ENCODE measurements at regions not wholly inside any gene's neighbourhood (a gene's known extent, or its start where the extent isn't known, plus 50 kb on each side); places are given as distances from the start of the nearest gene placed in this dataset.

GRCh38 chr4:152009983-152010709, 249.3 kb upstream of the GATB start:
- no peak for DNase-seq (ENCODE audit: low read depth)
- H3K4me3 ChIP-seq (ENCODE audit: low read depth, low read length): no peak overlapping the region
- no peak for TF ChIP-seq CTCF (IDR thresholded peaks at IDR 0.05; ENCODE audit: insufficient read depth, low read depth, low read length, missing control alignments)

GRCh38 chr4:152009031-152009670, 248.3 kb upstream of the GATB start:
- TF ChIP-seq CTCF (IDR thresholded peaks at IDR 0.05; ENCODE audit: insufficient read depth, low read depth, low read length, missing control alignments): no peak
- H3K4me3 ChIP-seq (ENCODE audit: low read depth, low read length): no peak overlapping the region
- no peak for DNase-seq (ENCODE audit: low read depth)

- DNase-seq (ENCODE audit: low read depth): no peak
- TF ChIP-seq CTCF (IDR thresholded peaks at IDR 0.05; ENCODE audit: insufficient read depth, low read depth, low read length, missing control alignments): no peak
- no peak overlapping the region for H3K4me3 ChIP-seq (ENCODE audit: low read depth, low read length)
These were observed 246.3 kb upstream of the GATB start for GRCh38 chr4:152007111-152007510.

- no peak overlapping the region for H3K4me3 ChIP-seq (ENCODE audit: low read depth, low read length)
- no peak for TF ChIP-seq CTCF (IDR thresholded peaks at IDR 0.05; ENCODE audit: insufficient read depth, low read depth, low read length, missing control alignments)
These were observed 244.0 kb upstream of the GATB start for GRCh38 chr4:152004801-152005200.

GRCh38 chr4:152000518-152000917, 239.7 kb upstream of the GATB start:
- DNase-seq (ENCODE audit: low read depth): no peak
- TF ChIP-seq CTCF (IDR thresholded peaks at IDR 0.05; ENCODE audit: insufficient read depth, low read depth, low read length, missing control alignments): no peak
- no peak overlapping the region for H3K4me3 ChIP-seq (ENCODE audit: low read depth, low read length)

More at GRCh38 chr4:152004801-152005200, 244.0 kb upstream of the GATB start:
- no peak for DNase-seq (ENCODE audit: low read depth)

- TF ChIP-seq CTCF (IDR thresholded peaks at IDR 0.05; ENCODE audit: insufficient read depth, low read depth, low read length, missing control alignments): no peak
- H3K4me3 ChIP-seq (ENCODE audit: low read depth, low read length): no peak overlapping the region
- no peak for DNase-seq (ENCODE audit: low read depth)
These were observed 237.9 kb upstream of the GATB start for GRCh38 chr4:151998723-151999122.
